Lung (tissue), 11 donors: ENCODE measurements at regions not wholly inside any gene's neighbourhood (a gene's known extent, or its start where the extent isn't known, plus 50 kb on each side); places are given as distances from the start of the nearest gene placed in this dataset.

Source experiments
- ATAC-seq: fragments of 200-7000 bp; cut with Tn5 transposase; one replicate; pipeline ENCODE4 v1.9.1; 2020; ENCODE audit warnings: moderate number of reproducible peaks; ENCODE audit not compliant: insufficient read depth, low FRiP score
- DNase-seq, 3 donors: peaks; one replicate each; pipeline ENCODE4 v3.0.0-alpha.2; 2013 to 2017
- H3K27ac ChIP-seq, 2 donors: one replicate each; pipeline ENCODE4 v1.5.1; 2013; ENCODE audit warnings: mild to moderate bottlenecking in 2 of 2, moderate library complexity in 2 of 2, control low read depth in 1 of 2, inconsistent platforms in 1 of 2, low read depth in 1 of 2, low read length in 1 of 2
- H3K27me3 ChIP-seq, 3 donors: one replicate each; pipeline ENCODE4 v1.5.1; 2013; ENCODE audit warnings: low read length in 2 of 3; ENCODE audit not compliant: control insufficient read depth in 3 of 3, insufficient read depth in 3 of 3
- H3K36me3 ChIP-seq, 4 donors: one replicate each; pipeline ENCODE4 v1.5.1; 2013; ENCODE audit warnings: low read length in 4 of 4, mild to moderate bottlenecking in 1 of 4, moderate library complexity in 1 of 4; ENCODE audit not compliant: control insufficient read depth in 4 of 4, insufficient read depth in 4 of 4
- H3K4me1 ChIP-seq, 5 donors: one replicate each; pipeline ENCODE4 v1.5.1; 2013; ENCODE audit warnings: low read length in 5 of 5, mild to moderate bottlenecking in 2 of 5, moderate library complexity in 1 of 5; ENCODE audit not compliant: control insufficient read depth in 5 of 5, insufficient read depth in 5 of 5
- H3K4me3 ChIP-seq: one replicate; pipeline ENCODE4 v1.5.1; 2013; ENCODE audit warnings: mild to moderate bottlenecking, control low read depth, moderate library complexity
- H3K9ac ChIP-seq, 2 donors: one replicate each; pipeline ENCODE4 v1.5.1; 2013; ENCODE audit warnings: low read length in 2 of 2, control low read depth in 1 of 2; ENCODE audit not compliant: insufficient read depth in 1 of 2
- H3K9me3 ChIP-seq, 4 donors: one replicate each; pipeline ENCODE4 v1.5.1; 2013; ENCODE audit warnings: low read length in 3 of 4, mild to moderate bottlenecking in 1 of 4, moderate library complexity in 1 of 4; ENCODE audit not compliant: control insufficient read depth in 4 of 4, insufficient read depth in 3 of 4
- WGBS, 2 donors: extraction: QIAGEN DNeasy Blood & Tissue Kit; methylation state at CpG; one replicate each; pipeline ENCODE4 v1.1.7; 2013; 5-methylcytosine and 5-hydroxymethylcytosine counted together
- TF ChIP-seq, protein P1 (sequence below): IDR thresholded peaks from 2 replicates; pipeline ENCODE4 v1.5.1; 2012; ENCODE audit warnings: mild to moderate bottlenecking; ENCODE audit errors: control extremely low read depth, extremely low read depth
- donor health status: control.
- donor health status: control.
- donor health status: Bipolar disorder and iron deficiency.
- donor health status: healthy.
- donor health status: DM: yes; HTN: yes; CAD: no.

DNA sequence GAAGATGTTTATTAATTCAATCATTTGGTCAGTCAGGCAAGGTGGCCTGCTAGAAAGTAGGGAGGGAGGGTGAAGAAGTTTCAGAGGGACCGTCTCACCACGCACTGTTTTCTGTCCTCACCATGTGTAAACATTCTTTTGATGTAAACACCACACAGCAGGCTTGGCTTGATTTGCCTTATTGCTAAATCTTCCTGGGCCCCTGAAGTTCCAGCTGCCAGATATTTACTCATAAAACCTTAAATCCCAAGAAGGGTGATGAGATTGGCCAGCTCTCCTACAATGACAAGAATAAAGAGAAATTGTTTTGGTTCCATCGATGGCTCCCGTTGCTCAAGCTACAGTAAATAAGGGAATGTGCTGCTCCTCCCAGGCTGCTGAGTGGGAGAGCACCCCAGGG is 198.2 kb upstream of the TMTC4 start:
- Histone ChIP-seq H3K9ac (no peak overlapping the region), H3K36me3 (no peaks in the 10 kb centered on the region), H3K4me1 (no peaks in the 10 kb centered on the region), H3K27me3 (no peaks in the 10 kb centered on the region), H3K27ac (no peak overlapping the region), H3K4me3 (no peak overlapping the region), H3K9me3 (peaks cover 0 to 12% (median 5%) of the 10 kb centered on the region in 4 donors)
- DNase-seq (peak in 2 of 3 donors; percentile 4 to 19), ATAC-seq (no peak)
- 65 to 74% methylated on average over 4 of the region's 4 CpGs for WGBS, 2 donors
- TF ChIP-seq, protein P1, sequence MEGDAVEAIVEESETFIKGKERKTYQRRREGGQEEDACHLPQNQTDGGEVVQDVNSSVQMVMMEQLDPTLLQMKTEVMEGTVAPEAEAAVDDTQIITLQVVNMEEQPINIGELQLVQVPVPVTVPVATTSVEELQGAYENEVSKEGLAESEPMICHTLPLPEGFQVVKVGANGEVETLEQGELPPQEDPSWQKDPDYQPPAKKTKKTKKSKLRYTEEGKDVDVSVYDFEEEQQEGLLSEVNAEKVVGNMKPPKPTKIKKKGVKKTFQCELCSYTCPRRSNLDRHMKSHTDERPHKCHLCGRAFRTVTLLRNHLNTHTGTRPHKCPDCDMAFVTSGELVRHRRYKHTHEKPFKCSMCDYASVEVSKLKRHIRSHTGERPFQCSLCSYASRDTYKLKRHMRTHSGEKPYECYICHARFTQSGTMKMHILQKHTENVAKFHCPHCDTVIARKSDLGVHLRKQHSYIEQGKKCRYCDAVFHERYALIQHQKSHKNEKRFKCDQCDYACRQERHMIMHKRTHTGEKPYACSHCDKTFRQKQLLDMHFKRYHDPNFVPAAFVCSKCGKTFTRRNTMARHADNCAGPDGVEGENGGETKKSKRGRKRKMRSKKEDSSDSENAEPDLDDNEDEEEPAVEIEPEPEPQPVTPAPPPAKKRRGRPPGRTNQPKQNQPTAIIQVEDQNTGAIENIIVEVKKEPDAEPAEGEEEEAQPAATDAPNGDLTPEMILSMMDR, result no peak

DNA sequence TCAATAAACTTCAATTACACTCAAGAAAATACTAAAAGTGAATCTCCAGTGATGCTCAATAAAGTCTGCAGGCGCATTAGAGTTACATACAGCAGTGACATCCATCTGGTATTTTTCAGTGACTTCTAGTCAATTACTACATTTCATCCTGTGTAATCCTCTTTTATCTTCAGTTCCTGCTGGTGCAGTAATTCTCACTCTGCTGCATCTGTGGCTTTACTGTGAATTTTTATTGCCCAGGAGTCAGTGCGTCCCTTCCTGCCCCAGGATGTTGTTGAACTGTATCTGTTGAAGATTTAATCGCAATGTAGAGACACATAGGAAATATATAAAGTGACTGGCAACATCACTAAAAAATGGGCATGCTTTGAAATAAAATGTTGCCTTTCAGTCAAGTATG is 196.3 kb upstream of the TMTC4 start:
- DNase-seq, result no peak
- H3K27ac ChIP-seq, result no peak overlapping the region
- TF ChIP-seq, protein P1, result no peak
- no peaks in the 10 kb centered on the region for H3K36me3 ChIP-seq
- H3K9ac ChIP-seq, result no peak overlapping the region
- no peak overlapping the region for H3K4me3 ChIP-seq
- 61 to 68% methylated on average over 3 of the region's 3 CpGs for WGBS, 2 donors
- no peaks in the 10 kb centered on the region for H3K27me3 ChIP-seq
- no peak for ATAC-seq
- H3K9me3 ChIP-seq, result peaks cover 0 to 17% (median 10%) of the 10 kb centered on the region in 4 donors
- no peaks in the 10 kb centered on the region for H3K4me1 ChIP-seq

DNA sequence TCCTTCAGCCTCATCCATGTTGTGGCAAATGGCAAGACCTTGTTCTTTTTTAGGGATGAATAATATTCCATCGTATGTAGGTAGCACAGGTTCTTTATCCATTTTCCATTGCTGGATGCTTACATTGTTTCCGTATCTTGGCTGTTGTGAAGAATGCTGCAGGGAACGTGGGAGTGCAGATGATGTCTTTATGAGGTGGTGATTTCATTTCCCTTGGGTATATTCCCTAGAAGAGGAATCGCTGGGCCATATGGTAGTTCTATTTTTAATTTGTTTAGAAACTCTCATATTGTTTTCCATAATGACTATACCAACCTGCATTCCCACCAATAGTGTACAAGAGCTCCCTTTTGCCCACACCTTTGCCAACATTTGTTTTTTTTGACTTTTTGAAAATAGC is 186.3 kb upstream of the TMTC4 start:
- Histone ChIP-seq H3K27me3 (no peaks in the 10 kb centered on the region), H3K27ac (no peak overlapping the region), H3K9ac (no peak overlapping the region), H3K36me3 (no peaks in the 10 kb centered on the region), H3K4me3 (no peak overlapping the region), H3K4me1 (no peaks in the 10 kb centered on the region), H3K9me3 (peaks cover 0 to 3% (median 0%) of the 10 kb centered on the region in 4 donors)
- TF ChIP-seq, protein P1, result no peak
- ATAC-seq (no peak), DNase-seq (no peak)
- 79 to 82% methylated on average over 4 of the region's 4 CpGs for WGBS, 2 donors

DNA sequence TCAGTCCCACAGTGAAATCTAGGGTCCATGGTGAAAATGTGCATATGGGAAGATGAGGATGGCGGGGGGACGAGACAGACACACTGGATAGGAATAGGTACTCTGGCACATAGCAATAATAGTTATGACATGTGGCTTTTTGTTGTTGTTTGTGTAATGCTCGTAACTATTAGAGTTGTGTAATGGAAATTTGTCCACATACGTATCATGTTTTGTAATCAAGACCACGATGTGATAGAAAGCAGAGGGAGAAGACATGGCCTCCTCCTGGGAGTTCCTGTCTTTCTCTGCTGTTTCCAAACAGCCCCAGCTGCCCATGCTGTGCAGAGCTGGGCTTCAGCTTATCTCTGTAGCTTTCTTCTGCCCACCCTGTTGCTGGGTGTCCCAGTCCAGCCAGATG is 185.3 kb upstream of the TMTC4 start:
- Histone ChIP-seq H3K36me3 (no peaks in the 10 kb centered on the region), H3K4me1 (no peaks in the 10 kb centered on the region), H3K4me3 (no peak overlapping the region), H3K27ac (no peak overlapping the region), H3K9ac (no peak overlapping the region), H3K27me3 (no peaks in the 10 kb centered on the region), H3K9me3 (peaks cover 0 to 3% (median 0%) of the 10 kb centered on the region in 4 donors)
- WGBS, 2 donors, result 64 to 85% methylated on average over 5 of the region's 5 CpGs
- TF ChIP-seq, protein P1, result no peak
- ATAC-seq (no peak), DNase-seq (no peak)
